Testis (tissue), 2 donors: ENCODE measurements at regions not wholly inside any gene's neighbourhood (a gene's known extent, or its start where the extent isn't known, plus 50 kb on each side); places are given as distances from the start of the nearest gene placed in this dataset.
"Not testable (repeated sequence)": the region's sequence is repeated elsewhere in the genome, so short reads cannot be mapped to it uniquely, and the experiment has no call there.

Source experiments
- DNase-seq: peaks from one replicate; pipeline ENCODE4 v3.0.0-alpha.2; 2019
- H3K27ac ChIP-seq, 2 donors: fragments of 200-600 bp; sonication (generic); one replicate each; pipeline ENCODE4 v1.5.1; 2019
- H3K27me3 ChIP-seq: fragments of 200-600 bp; sonication (generic); one replicate; pipeline ENCODE4 v1.5.1; 2019
- H3K36me3 ChIP-seq: fragments of 200-600 bp; sonication (generic); one replicate; pipeline ENCODE4 v1.5.1; 2017; ENCODE audit warnings: low read depth; ENCODE audit errors: missing control alignments
- H3K4me1 ChIP-seq: fragments of 200-600 bp; sonication (generic); one replicate; pipeline ENCODE4 v1.5.1; 2019
- H3K4me3 ChIP-seq, 2 donors: fragments of 200-600 bp; sonication (generic); one replicate each; pipeline ENCODE4 v1.5.1; 2017 to 2019
- H3K9me3 ChIP-seq: fragments of 200-600 bp; sonication (generic); one replicate; pipeline ENCODE4 v1.5.1; 2017
- POLR2A ChIP-seq: fragments of 450-650 bp; IDR thresholded peaks from one replicate; pipeline ENCODE4 v1.6.1; 2017; ENCODE audit warnings: antibody characterized with exemption, mild to moderate bottlenecking, moderate library complexity
- WGBS, 2 donors: methylation state at CpG; one replicate each; pipeline ENCODE4 v1.1.5; 2018; 5-methylcytosine and 5-hydroxymethylcytosine counted together
- intact Hi-C: fragments of 100-400 bp; cut with DNase I; formaldehyde crosslinking; loops from one replicate; pipeline ENCODE4 v1.15.1; 2023; ENCODE audit warnings: low total_unique reads
- TF ChIP-seq, protein P1 (sequence below), 3 experiments: fragments of 450-650 bp in 2 of 3; fragments of 200-600 bp in 1 of 3; sonication (generic) in 1 of 3; IDR thresholded peaks; one replicate each; pipeline ENCODE4 v1.5.1; 2016 to 2019; ENCODE audit warnings: antibody characterized with exemption in 3 of 3, mild to moderate bottlenecking in 2 of 3, moderate library complexity in 1 of 3

DNA sequence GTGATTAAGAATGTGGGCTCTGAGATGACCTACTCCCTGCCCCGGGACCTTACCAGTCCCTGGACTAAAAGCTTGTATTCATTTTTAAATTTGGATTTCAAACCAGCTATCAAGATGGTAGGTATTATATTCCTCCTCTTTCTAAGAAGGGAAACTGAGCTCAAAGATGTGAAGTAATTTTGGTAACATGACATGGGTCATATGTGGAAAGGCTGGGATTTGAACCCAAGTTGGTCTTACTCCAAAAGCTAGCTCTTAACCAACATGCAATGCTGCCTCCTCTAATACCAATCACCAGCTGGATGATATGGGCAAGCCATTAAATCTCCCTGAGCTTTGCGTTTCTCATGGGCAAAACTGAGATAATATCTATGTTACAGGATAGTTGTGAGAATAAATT, 166.4 kb upstream of the SLC38A2 start:
- H3K36me3 ChIP-seq = no peaks in the 10 kb centered on the region
- no peak for DNase-seq
- WGBS, 2 donors = 86% methylated on average over 2 of the region's 2 CpGs
- no peak overlapping the region for H3K4me3 ChIP-seq
- intact Hi-C loops = no loop called here
- TF ChIP-seq, protein P1, sequence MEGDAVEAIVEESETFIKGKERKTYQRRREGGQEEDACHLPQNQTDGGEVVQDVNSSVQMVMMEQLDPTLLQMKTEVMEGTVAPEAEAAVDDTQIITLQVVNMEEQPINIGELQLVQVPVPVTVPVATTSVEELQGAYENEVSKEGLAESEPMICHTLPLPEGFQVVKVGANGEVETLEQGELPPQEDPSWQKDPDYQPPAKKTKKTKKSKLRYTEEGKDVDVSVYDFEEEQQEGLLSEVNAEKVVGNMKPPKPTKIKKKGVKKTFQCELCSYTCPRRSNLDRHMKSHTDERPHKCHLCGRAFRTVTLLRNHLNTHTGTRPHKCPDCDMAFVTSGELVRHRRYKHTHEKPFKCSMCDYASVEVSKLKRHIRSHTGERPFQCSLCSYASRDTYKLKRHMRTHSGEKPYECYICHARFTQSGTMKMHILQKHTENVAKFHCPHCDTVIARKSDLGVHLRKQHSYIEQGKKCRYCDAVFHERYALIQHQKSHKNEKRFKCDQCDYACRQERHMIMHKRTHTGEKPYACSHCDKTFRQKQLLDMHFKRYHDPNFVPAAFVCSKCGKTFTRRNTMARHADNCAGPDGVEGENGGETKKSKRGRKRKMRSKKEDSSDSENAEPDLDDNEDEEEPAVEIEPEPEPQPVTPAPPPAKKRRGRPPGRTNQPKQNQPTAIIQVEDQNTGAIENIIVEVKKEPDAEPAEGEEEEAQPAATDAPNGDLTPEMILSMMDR (IDR thresholded peaks at IDR 0.05) = no peak
- no peak for TF ChIP-seq POLR2A
- H3K9me3 ChIP-seq = no peaks in the 10 kb centered on the region
- H3K27ac ChIP-seq = no peak overlapping the region
- H3K27me3 ChIP-seq = no peaks in the 10 kb centered on the region
- no peaks in the 10 kb centered on the region for H3K4me1 ChIP-seq

DNA sequence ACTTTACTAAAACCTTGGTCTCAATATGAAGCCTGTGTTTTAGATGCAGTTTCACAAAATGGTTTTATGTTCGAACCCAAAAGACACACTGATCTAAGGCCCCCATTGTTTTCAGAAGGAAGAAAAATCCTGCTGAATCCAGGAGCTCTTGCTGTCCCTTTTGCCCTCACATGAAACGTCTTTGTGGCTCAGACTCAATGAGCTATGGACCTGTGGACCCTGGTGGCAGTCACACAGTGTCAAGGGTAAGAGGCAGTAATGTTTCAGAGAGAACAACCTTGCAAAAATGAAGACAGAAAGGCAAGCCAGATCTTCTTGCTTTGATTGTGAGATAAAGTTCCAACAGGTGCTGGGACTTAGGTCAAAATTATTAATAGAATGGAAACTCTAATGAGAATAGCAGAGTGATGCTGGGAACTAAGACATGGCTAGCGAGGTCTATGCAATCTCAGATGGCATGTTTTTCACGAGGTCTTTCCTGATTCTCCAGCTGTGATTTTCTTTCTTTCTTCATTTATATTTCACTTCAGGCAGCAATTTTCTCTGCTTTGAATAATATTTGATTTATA, 164.9 kb upstream of the SLC38A2 start:
- no peak overlapping the region for H3K27ac ChIP-seq
- TF ChIP-seq, protein P1 (IDR thresholded peaks at IDR 0.05) = no peak
- no peak for TF ChIP-seq POLR2A

DNA sequence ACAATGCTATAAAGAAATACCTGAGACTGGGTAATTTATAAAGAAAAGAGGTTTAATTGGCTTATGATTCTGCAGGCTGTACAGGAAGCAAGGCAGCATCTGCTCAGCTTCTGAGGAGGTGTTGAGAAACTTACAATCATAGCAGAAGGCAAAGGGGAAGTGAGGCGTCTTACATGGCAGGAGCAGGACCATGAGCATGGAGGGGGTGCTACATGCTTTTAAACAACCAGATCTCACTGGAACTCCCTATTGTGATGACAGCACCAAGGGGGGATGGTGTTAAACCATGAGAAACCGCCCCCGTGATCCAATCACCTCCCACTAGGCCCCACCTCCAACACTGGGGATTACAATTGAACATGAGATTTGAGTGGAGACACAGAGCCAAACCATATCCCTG, 163.7 kb upstream of the SLC38A2 start:
- H3K36me3 ChIP-seq, H3K4me1 ChIP-seq, H3K9me3 ChIP-seq, H3K27ac ChIP-seq, intact Hi-C loops, DNase-seq, H3K4me3 ChIP-seq, H3K27me3 ChIP-seq: not testable (repeated sequence)
- WGBS, 2 donors = 89 to 92% methylated on average over 3 of the region's 3 CpGs

More for the DNA sequence above, 164.9 kb upstream of the SLC38A2 start:
- H3K4me1 ChIP-seq = no peaks in the 10 kb centered on the region
- no peaks in the 10 kb centered on the region for H3K9me3 ChIP-seq
- no peak overlapping the region for H3K4me3 ChIP-seq
- intact Hi-C loops = no loop called here
- WGBS, 2 donors = 87 to 89% methylated on average over 4 of the region's 4 CpGs
- no peaks in the 10 kb centered on the region for H3K36me3 ChIP-seq
- no peak for DNase-seq
- H3K27me3 ChIP-seq = no peaks in the 10 kb centered on the region

DNA sequence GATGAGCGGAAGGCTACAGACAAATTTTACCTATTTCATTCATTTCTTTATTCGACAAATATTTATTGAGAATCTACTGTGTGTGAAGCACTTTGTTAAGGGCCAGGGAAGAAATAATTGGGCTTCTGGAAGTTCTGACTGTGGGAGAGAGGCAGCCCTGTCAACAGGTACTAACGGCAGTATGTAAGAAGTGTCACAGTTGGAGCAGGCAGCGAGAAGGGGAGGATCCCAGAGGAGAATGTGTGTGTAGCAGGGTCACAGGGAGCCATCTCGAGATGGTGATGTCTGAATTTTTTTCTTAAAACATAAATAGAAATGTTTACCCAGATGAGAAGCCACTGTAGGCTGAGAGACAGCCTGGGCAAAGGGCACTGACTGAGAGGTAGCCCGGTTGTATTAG, 163.3 kb upstream of the SLC38A2 start:
- TF ChIP-seq, protein P1 (IDR thresholded peaks at IDR 0.05) = no peak
- TF ChIP-seq POLR2A = no peak
- Histone ChIP-seq H3K27ac (no peak overlapping the region), H3K36me3 (no peaks in the 10 kb centered on the region), H3K27me3 (no peaks in the 10 kb centered on the region), H3K4me1 (no peaks in the 10 kb centered on the region), H3K9me3 (no peaks in the 10 kb centered on the region), H3K4me3 (no peak overlapping the region)
- intact Hi-C loops = no loop called here
- 81 to 90% methylated on average over 6 of the region's 6 CpGs for WGBS, 2 donors
- DNase-seq = no peak

DNA sequence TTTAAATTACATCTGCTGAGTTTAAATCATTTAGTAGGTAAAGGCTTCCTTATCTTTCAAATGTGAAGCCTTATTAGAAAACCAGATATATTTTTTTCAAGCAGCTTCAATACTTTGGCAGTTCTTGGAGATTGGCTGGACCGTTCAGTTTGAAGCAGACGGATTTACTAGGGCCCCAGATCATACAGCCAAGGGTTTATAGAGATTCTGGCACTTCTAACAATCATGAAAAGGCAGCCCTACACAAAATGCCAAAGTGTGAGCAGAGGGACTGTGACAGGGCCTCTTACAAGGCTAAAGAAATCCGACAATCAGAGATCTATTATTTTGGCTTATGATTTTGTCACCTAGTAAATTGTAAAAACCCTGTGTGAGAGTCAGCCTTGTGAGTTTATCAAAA, 162.8 kb upstream of the SLC38A2 start:
- DNase-seq = no peak
- no peaks in the 10 kb centered on the region for H3K36me3 ChIP-seq
- no peaks in the 10 kb centered on the region for H3K4me1 ChIP-seq
- 85 to 92% methylated on average over 3 of the region's 3 CpGs for WGBS, 2 donors
- H3K27me3 ChIP-seq = no peaks in the 10 kb centered on the region
- H3K27ac ChIP-seq = no peak overlapping the region
- no peak overlapping the region for H3K4me3 ChIP-seq
- intact Hi-C loops = no loop called here
- TF ChIP-seq POLR2A = no peak
- TF ChIP-seq, protein P1 (IDR thresholded peaks at IDR 0.05) = no peak
- no peaks in the 10 kb centered on the region for H3K9me3 ChIP-seq
